Fibroblast of skin of abdomen (primary cell): ENCODE measurements at regions not wholly inside any gene's neighbourhood (a gene's known extent, or its start where the extent isn't known, plus 50 kb on each side); places are given as distances from the start of the nearest gene placed in this dataset.

Source experiments
- DNase-seq: peaks from one replicate; pipeline ENCODE4 v3.0.0-alpha.2; 2013

- DNase-seq = no peak
Observed at GRCh38 chr6:84524636-84525035, 239.8 kb downstream of the TBX18 start.

GRCh38 chr6:84522135-84522549, 242.3 kb downstream of the TBX18 start:
- peak; percentile 88 for DNase-seq

- peak; percentile 30 for DNase-seq
Observed at GRCh38 chr6:84521511-84521910, 242.9 kb downstream of the TBX18 start.

GRCh38 chr6:84517741-84518530, 246.5 kb downstream of the TBX18 start:
- DNase-seq = no peak

GRCh38 chr6:84516154-84516553, 248.2 kb downstream of the TBX18 start:
- no peak for DNase-seq

- peak; percentile 38 for DNase-seq
Observed at GRCh38 chr6:84515067-84515466, 249.3 kb downstream of the TBX18 start.

- DNase-seq = no peak
Observed at GRCh38 chr6:84514089-84514971, 250.1 kb downstream of the TBX18 start.

GRCh38 chr6:84512391-84512790, 252.0 kb downstream of the TBX18 start:
- peak; percentile 43 for DNase-seq

- no peak for DNase-seq
Observed at GRCh38 chr6:84511929-84512328, 252.5 kb downstream of the TBX18 start.

- peak; percentile 12 for DNase-seq
Observed at GRCh38 chr6:84508981-84509380, 255.4 kb downstream of the TBX18 start.

GRCh38 chr6:84508334-84508733, 256.1 kb downstream of the TBX18 start:
- DNase-seq = no peak

- no peak for DNase-seq
Observed at GRCh38 chr6:84504025-84504424, 260.4 kb downstream of the TBX18 start.

GRCh38 chr6:84501315-84501714, 263.1 kb downstream of the TBX18 start:
- DNase-seq = no peak

- no peak for DNase-seq
Observed at GRCh38 chr6:84500726-84501125, 263.7 kb downstream of the TBX18 start.

GRCh38 chr6:84498905-84499304, 265.5 kb downstream of the TBX18 start:
- DNase-seq = no peak

GRCh38 chr6:84492241-84493165, 265.1 kb upstream of the CEP162 start:
- no peak for DNase-seq

GRCh38 chr6:84489598-84489997, 262.2 kb upstream of the CEP162 start:
- DNase-seq = no peak

- DNase-seq = no peak
Observed at GRCh38 chr6:84486526-84486925, 259.1 kb upstream of the CEP162 start.

GRCh38 chr6:84469144-84469543, 241.7 kb upstream of the CEP162 start:
- DNase-seq = no peak

- no peak for DNase-seq
Observed at GRCh38 chr6:84467296-84467695, 239.9 kb upstream of the CEP162 start.

GRCh38 chr6:84466511-84466910, 239.1 kb upstream of the CEP162 start:
- peak; percentile 48 for DNase-seq

GRCh38 chr6:84464471-84464870, 237.0 kb upstream of the CEP162 start:
- DNase-seq = no peak

- peak; percentile 81 for DNase-seq
Observed at GRCh38 chr6:84462698-84463097, 235.3 kb upstream of the CEP162 start.
